Common myeloid progenitor, CD34-positive (primary cell): ENCODE measurements at regions not wholly inside any gene's neighbourhood (a gene's known extent, or its start where the extent isn't known, plus 50 kb on each side); places are given as distances from the start of the nearest gene placed in this dataset.
"Not testable (repeated sequence)": the region's sequence is repeated elsewhere in the genome, so short reads cannot be mapped to it uniquely, and the experiment has no call there.

Experiments used
- CTCF ChIA-PET: fragments of 350-600 bp; sonication (Branson Sonifier 250); formaldehyde crosslinking; loops from one replicate; lab custom pipeline; 2021; ENCODE audit warnings: antibody characterized with exemption; lab: Charles Lee
- POLR2A ChIA-PET: fragments of 350-600 bp; sonication (Branson Sonifier 250); formaldehyde crosslinking; loops from one replicate; lab custom pipeline; 2021; ENCODE audit warnings: antibody characterized with exemption; lab: Charles Lee
- DNase-seq, 3 donors: peaks; one replicate each; pipeline versions ENCODE4 v3.0.0 to v3.0.0-alpha.2; 2013
- H3K27ac ChIP-seq, 2 experiments: 1 replicate in 1 of 2; 2 replicates in 1 of 2; pipeline ENCODE4 v1.7.0; 2013; ENCODE audit warnings: inconsistent platforms in 2 of 2, low read length in 2 of 2, mild to moderate bottlenecking in 2 of 2, low read depth in 1 of 2, moderate library complexity in 1 of 2; ENCODE audit not compliant: severe bottlenecking in 2 of 2, insufficient read depth in 1 of 2, poor library complexity in 1 of 2
- H3K27me3 ChIP-seq, 5 experiments: replicated peaks in 2 of 5; 1 replicate in 3 of 5; 2 replicates in 2 of 5; pipeline versions ENCODE4 v1.6.1 to v1.7.0; 2013; ENCODE audit warnings: low read length in 4 of 5, mild to moderate bottlenecking in 2 of 5, moderate library complexity in 2 of 5, inconsistent platforms in 1 of 5; ENCODE audit not compliant: insufficient read depth in 5 of 5, control insufficient read depth in 4 of 5
- H3K36me3 ChIP-seq, 4 experiments: 1 replicate in 2 of 4; 2 replicates in 2 of 4; pipeline versions ENCODE4 v1.6.1 to v1.7.0; 2013; ENCODE audit warnings: low read length in 3 of 4, control low read depth in 1 of 4, mild to moderate bottlenecking in 1 of 4; ENCODE audit not compliant: control insufficient read depth in 4 of 4, insufficient read depth in 4 of 4
- H3K4me1 ChIP-seq, 4 experiments: 1 replicate in 3 of 4; 2 replicates in 1 of 4; pipeline versions ENCODE4 v1.6.1 to v1.7.1; 2013; ENCODE audit warnings: low read length in 3 of 4, mild to moderate bottlenecking in 3 of 4, control low read depth in 1 of 4, inconsistent platforms in 1 of 4, moderate library complexity in 1 of 4; ENCODE audit not compliant: control insufficient read depth in 4 of 4, insufficient read depth in 4 of 4; ENCODE audit errors: control extremely low read depth in 1 of 4
- H3K4me3 ChIP-seq, 7 experiments: 1 replicate in 4 of 7; 2 replicates in 3 of 7; pipeline versions ENCODE4 v1.5.1 to v1.7.0; 2013; ENCODE audit warnings: mild to moderate bottlenecking in 7 of 7, low read length in 6 of 7, moderate library complexity in 6 of 7, inconsistent platforms in 2 of 7, low read depth in 2 of 7, control low read depth in 1 of 7; ENCODE audit not compliant: insufficient read depth in 4 of 7, control insufficient read depth in 1 of 7; ENCODE audit errors: extremely low read depth in 1 of 7
- H3K9me3 ChIP-seq, 5 experiments: 1 replicate in 4 of 5; 2 replicates in 1 of 5; pipeline versions ENCODE4 v1.6.1 to v1.7.1; 2013; ENCODE audit warnings: low read length in 4 of 5, mild to moderate bottlenecking in 2 of 5, inconsistent platforms in 1 of 5, low read depth in 1 of 5, moderate library complexity in 1 of 5; ENCODE audit not compliant: control insufficient read depth in 4 of 5, insufficient read depth in 2 of 5; ENCODE audit errors: control extremely low read depth in 1 of 5
- WGBS: methylation state at CpG from one replicate; pipeline ENCODE4 v1.1.5; 2013; ENCODE audit not compliant: insufficient coverage; 5-methylcytosine and 5-hydroxymethylcytosine counted together

DNA sequence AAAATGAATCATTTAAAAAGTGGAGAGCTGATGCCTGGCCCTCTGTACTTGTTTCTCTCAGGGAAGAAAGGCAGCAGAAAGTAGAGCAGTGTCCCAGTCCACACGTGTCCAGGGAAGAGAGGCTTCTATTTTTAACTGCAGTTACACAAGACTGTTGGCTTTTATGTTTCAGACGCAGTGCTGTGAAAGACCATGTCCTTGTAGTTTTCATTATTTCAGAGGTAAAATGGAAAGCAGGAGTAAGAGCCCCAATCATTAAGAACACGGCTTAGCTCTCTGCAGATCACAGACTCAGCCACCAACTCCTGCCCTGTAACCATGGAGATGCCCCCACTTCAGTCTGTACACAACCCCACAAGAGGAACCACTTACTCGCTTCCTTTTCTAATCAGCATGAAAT, 336.3 kb downstream of the DAD1 start:
- Histone ChIP-seq H3K9me3 (no peaks in the 10 kb centered on the region), H3K27ac (peak overlapping the region; percentile 18 to 38), H3K4me3 (peak overlapping the region in 2 of 7 experiments; percentile 38 to 45), H3K4me1 (peaks cover 5 to 7% (median 6%) of the 10 kb centered on the region in 4 experiments), H3K36me3 (no peaks in the 10 kb centered on the region), H3K27me3 (no peaks in the 10 kb centered on the region)
- DNase-seq: peak; percentile 61 to 92 (median 87)
- WGBS: 0% methylated on average over 2 of the region's 4 CpGs
- POLR2A ChIA-PET: no interaction called here
- CTCF ChIA-PET: interaction anchor here (1.2 to 2.1 kb wide), 4 partner anchors 8 to 30 kb away, joined by 3 to 11 read pairs (median 6); no protein-coding TSS in a partner anchor

DNA sequence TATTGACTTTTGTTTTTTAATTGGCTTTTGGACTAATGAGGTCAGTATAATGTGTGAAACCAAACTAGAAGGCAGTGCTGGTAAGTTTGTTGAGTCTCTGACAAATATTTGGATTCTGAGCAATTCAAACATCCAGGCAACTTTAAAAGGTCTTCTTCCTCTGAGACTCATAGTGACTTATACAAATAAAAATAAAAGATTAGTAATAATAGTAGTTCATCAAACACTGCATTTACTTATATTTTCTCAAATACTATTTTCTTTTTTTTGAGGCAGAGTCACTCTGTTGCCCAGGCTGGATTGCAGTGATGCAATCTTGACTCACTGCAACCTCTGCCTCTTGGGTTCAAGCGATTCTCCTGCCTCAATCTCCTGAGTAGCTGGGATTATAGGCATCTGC, 337.9 kb downstream of the DAD1 start:
- 100% methylated on average over 1 of the region's 1 CpG for WGBS

DNA sequence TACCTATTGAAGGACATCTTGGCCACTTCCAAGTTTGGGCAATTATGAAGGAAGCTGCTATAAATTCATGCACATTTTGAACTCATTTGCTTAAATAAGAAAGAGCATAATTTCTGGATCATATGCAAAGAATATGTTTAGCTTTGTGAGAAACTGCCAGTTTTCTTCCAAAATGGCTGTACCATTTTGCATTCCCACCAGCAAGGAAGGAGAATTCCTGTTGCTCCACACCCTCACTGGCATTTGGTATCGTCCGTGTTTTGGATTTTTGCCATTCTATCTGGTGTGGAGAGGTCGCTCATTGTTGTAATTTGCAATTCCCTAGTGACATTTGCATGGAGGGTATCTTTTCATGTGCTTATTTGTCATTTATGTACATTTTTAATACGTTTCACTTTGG, 339.3 kb downstream of the DAD1 start:
- no peak overlapping the region for H3K27ac ChIP-seq
- no peak overlapping the region for H3K4me3 ChIP-seq
- no peak for DNase-seq
- no peaks in the 10 kb centered on the region for H3K36me3 ChIP-seq
- no peaks in the 10 kb centered on the region for H3K9me3 ChIP-seq
- no CpG with 5 or more reads among the region's 4 CpGs for WGBS
- CTCF ChIA-PET: interaction anchor here (1.4 kb wide), 2 partner anchors 23 to 87 kb away, joined by 3 to 6 read pairs; no protein-coding TSS in a partner anchor
- no peaks in the 10 kb centered on the region for H3K27me3 ChIP-seq
- POLR2A ChIA-PET: no interaction called here
- H3K4me1 ChIP-seq: peaks cover 12 to 29% (median 22%) of the 10 kb centered on the region in 4 experiments

More for the DNA sequence above, 337.9 kb downstream of the DAD1 start:
- DNase-seq: no peak
- H3K4me3 ChIP-seq: no peak overlapping the region
- ChIA-PET CTCF (interaction anchor here (0.8 to 1.4 kb wide), 4 partner anchors 10 to 88 kb away, joined by 3 to 5 read pairs (median 3); no protein-coding TSS in a partner anchor), POLR2A (no interaction called here)
- no peaks in the 10 kb centered on the region for H3K36me3 ChIP-seq
- no peaks in the 10 kb centered on the region for H3K9me3 ChIP-seq
- peaks cover 9 to 20% (median 14%) of the 10 kb centered on the region in 4 experiments for H3K4me1 ChIP-seq
- no peak overlapping the region for H3K27ac ChIP-seq
- no peaks in the 10 kb centered on the region for H3K27me3 ChIP-seq

DNA sequence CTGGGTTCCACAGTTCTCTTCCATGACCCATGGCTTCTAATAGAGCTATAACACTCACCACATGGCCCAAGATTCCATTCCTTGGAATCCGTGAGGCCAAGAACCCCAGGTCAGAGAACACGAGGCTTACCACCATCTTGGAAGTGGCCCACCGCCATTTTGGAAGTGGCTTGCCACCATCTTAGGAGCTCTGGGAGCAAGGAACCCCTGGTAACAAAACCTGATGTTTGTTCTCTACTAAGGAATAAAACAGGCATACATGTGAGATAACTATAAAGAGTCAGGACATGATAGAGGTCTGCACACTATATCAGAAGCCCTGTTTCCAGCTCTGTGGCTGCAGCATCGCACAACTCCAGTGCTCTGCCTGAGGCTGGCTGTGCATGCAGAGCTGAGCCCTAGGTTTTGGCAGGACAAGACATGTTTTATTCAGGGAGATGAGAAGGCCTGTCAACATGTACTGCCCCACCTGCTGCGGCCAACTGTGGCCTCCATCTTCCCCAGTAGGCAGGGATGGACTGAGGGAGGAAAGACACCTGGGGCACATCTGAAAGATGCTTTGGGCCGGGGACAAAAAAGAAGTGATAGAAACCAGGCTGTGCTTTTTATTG, 344.9 kb downstream of the DAD1 start:
- H3K4me1 ChIP-seq: peaks cover 8 to 26% (median 16%) of the 10 kb centered on the region in 4 experiments
- H3K9me3 ChIP-seq: no peaks in the 10 kb centered on the region
- H3K4me3 ChIP-seq: no peak overlapping the region
- H3K27me3 ChIP-seq: no peaks in the 10 kb centered on the region
- ChIA-PET CTCF (interaction anchor here (0.9 to 2.1 kb wide), 5 partner anchors 10 to 34 kb away, joined by 3 to 7 read pairs (median 4); no protein-coding TSS in a partner anchor), POLR2A (interaction anchor here (0.7 kb wide), 1 partner anchor 20 kb away, joined by 4 read pairs; no protein-coding TSS in a partner anchor)
- H3K27ac ChIP-seq: no peak overlapping the region
- WGBS: 98% methylated on average over 5 of the region's 6 CpGs
- H3K36me3 ChIP-seq: no peaks in the 10 kb centered on the region
- DNase-seq: no peak

DNA sequence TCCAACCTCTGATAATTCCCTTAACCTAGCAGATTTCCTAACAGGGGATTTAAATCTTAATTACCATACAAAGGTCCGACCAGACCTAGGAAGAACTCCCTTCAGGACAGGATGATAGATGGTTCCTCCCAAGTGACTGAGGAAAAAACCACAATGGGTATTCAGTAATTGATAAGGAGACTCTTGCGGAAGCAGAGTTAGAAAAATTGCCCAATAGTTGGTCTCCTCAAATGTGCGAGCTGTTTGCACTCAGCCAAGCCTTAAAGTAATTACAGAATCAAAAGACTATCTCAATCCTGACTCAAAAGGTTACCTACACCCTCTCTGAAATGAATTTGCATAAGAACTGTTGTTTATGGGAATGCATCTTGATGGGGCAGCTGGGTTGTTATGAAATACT, 350.7 kb downstream of the DAD1 start:
- POLR2A ChIA-PET, H3K27me3 ChIP-seq: not testable (repeated sequence)

DNA sequence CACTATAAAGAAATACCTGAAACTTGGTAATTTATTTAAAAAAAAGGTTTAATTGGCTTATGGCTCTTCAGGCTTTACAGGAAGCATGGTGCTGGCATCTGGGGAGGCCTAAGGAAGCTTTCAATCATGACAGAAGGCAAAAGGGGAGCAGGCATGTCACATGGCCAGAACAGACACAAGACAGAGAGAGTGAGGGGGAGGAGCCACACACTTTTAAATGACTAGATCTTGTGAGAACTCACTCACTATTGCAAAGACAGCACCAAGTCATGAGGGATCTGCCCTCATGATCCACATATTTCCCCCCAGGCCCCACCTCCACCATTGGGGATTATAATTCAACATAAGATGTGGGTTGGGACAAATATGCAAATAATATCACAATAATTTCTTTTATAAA, 355.6 kb downstream of the DAD1 start:
- Histone ChIP-seq H3K9me3 (peaks cover 0 to 6% (median 0%) of the 10 kb centered on the region in 5 experiments), H3K27me3 (no peaks in the 10 kb centered on the region), H3K4me3 (no peak overlapping the region), H3K27ac (no peak overlapping the region), H3K4me1 (peaks cover 23 to 46% (median 30%) of the 10 kb centered on the region in 4 experiments), H3K36me3 (no peaks in the 10 kb centered on the region)
- ChIA-PET CTCF (interaction anchor here (0.9 kb wide), 1 partner anchor 11 kb away, joined by 4 read pairs; no protein-coding TSS in a partner anchor), POLR2A (no interaction called here)
- peak in 1 of 3 donors; percentile 36 for DNase-seq

More for the DNA sequence above, 350.7 kb downstream of the DAD1 start:
- H3K27ac ChIP-seq, H3K36me3 ChIP-seq, H3K9me3 ChIP-seq, H3K4me3 ChIP-seq: not testable (repeated sequence)
- DNase-seq: peak; percentile 34 to 44 (median 40)
- WGBS: 14% methylated on average over 1 of the region's 3 CpGs
- H3K4me1 ChIP-seq: peaks cover 0 to 13% (median 2%) of the 10 kb centered on the region in 4 experiments
- CTCF ChIA-PET: interaction anchor here (1.3 kb wide), 1 partner anchor 29 kb away, joined by 3 read pairs; no protein-coding TSS in a partner anchor

DNA sequence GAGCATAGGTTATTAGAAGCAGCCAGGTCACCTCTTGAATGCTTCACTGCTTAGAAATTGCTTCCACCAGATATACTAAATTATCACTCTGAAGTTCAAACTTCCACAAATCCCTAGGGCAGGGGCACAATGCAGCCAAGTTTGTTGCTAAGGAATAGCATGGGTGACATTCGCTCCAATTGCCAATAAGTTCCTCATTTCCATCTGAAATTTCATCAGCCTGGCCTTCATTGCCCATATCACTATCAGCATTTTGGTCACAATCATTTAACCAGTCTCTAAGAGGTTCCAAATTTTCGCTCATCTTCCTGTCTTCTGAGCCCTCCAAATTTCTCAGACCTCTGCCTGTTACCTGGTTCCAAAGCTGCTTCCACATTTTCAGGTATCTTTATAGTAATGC, 356.1 kb downstream of the DAD1 start:
- DNase-seq: no peak
- peaks cover 0 to 6% (median 0%) of the 10 kb centered on the region in 5 experiments for H3K9me3 ChIP-seq
- ChIA-PET CTCF (interaction anchor here (0.9 kb wide), 1 partner anchor 11 kb away, joined by 4 read pairs; no protein-coding TSS in a partner anchor), POLR2A (no interaction called here)
- no peak overlapping the region for H3K4me3 ChIP-seq
- H3K27me3 ChIP-seq: no peaks in the 10 kb centered on the region
- H3K36me3 ChIP-seq: no peaks in the 10 kb centered on the region
- H3K27ac ChIP-seq: no peak overlapping the region
- H3K4me1 ChIP-seq: peaks cover 23 to 44% (median 30%) of the 10 kb centered on the region in 4 experiments
- WGBS: 100% methylated on average over 2 of the region's 2 CpGs
